ENCODE measurements at regions not wholly inside any gene's neighbourhood (a gene's known extent, or its start where the extent isn't known, plus 50 kb on each side); places are given as distances from the start of the nearest gene placed in this dataset.
A peak's percentile ranks its signal among the peaks of the same experiment; 100 is the strongest.

DNA sequence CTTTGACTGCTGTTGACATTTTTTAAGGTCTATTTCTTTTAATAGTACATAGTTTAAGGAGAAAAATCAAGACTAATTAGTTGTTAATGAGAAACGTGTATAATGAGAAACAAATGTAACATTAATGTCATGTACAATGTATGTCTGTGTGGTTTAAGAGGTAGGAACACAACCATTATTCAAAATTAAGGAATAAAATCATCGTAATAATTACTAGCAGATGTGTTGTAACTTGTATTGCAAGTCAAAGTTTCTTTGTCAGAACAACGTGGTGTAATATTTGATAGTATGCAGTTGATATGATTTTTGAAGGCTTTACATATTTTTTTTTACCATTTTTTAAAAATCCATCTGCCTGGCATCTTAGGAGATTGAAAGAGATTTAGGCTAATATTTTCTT lies 120.2 kb upstream of the ARRDC3 start:
- WGBS, 2 donors: 26 to 35% methylated on average over 3 of the region's 3 CpGs
- no peak overlapping the region for H3K4me3 ChIP-seq
- TF ChIP-seq CTCF (IDR thresholded peaks at IDR 0.05) (no peak), POLR2A (IDR thresholded peaks at IDR 0.05) (no peak)
- intact Hi-C loops (cut with DNase I): no loop called here
- no peaks in the 10 kb centered on the region for H3K27me3 ChIP-seq
- H3K4me1 ChIP-seq: no peaks in the 10 kb centered on the region
- H3K36me3 ChIP-seq: no peaks in the 10 kb centered on the region
- no peaks in the 10 kb centered on the region for H3K9me3 ChIP-seq
- no peak overlapping the region for H3K27ac ChIP-seq
- DNase-seq: no peak

GRCh38 chr5:91500758-91501157 lies 117.6 kb upstream of the ARRDC3 start:
- no peak overlapping the region for H3K4me3 ChIP-seq
- H3K4me1 ChIP-seq: no peaks in the 10 kb centered on the region
- H3K27ac ChIP-seq: no peak overlapping the region
- DNase-seq: no peak
- TF ChIP-seq CTCF (IDR thresholded peaks at IDR 0.05) (no peak), POLR2A (IDR thresholded peaks at IDR 0.05) (no peak)
- H3K27me3 ChIP-seq: no peaks in the 10 kb centered on the region
- WGBS, 2 donors: 68 to 78% methylated on average over 3 of the region's 3 CpGs
- H3K36me3 ChIP-seq: no peaks in the 10 kb centered on the region
- intact Hi-C loops (cut with DNase I): no loop called here
- H3K9me3 ChIP-seq: no peaks in the 10 kb centered on the region

DNA sequence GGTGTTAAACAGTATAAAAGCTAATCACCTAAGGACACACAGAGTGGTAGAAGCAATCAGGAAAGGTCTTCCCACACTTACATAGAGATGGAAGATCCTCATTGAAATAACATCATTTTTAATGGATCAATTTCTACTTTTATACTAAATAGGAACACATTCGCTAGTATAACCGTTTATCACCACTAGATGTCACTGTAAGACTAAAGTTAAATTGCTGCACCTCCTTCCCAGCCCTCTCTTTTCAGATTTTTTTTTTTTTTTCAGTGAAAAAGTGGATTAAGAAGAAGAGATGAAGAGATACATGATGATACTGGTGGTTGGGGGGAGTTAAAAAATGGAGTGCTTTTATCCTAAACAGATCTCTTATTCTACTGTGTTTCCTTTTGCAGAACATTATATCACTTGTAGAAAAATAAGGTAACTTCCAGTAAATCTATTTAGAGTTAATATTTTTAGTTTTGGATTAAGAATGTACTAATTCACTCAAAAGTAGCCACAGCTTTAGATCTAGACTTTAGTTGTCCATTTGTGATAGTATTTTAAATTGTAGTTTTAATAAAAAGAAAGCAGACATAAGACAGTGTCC lies 116.9 kb upstream of the ARRDC3 start:
- H3K27ac ChIP-seq: no peak overlapping the region
- H3K4me1 ChIP-seq: no peaks in the 10 kb centered on the region
- TF ChIP-seq CTCF (IDR thresholded peaks at IDR 0.05) (peak in 5 of 6 experiments; percentile 23 to 71 (median 51)), POLR2A (IDR thresholded peaks at IDR 0.05) (no peak)
- H3K9me3 ChIP-seq: no peaks in the 10 kb centered on the region
- H3K36me3 ChIP-seq: no peaks in the 10 kb centered on the region
- no peak for DNase-seq
- H3K4me3 ChIP-seq: no peak overlapping the region
- intact Hi-C loops (cut with DNase I): no loop called here
- no peaks in the 10 kb centered on the region for H3K27me3 ChIP-seq
- 0 to 2% methylated on average over 2 of the region's 2 CpGs for WGBS, 2 donors

DNA sequence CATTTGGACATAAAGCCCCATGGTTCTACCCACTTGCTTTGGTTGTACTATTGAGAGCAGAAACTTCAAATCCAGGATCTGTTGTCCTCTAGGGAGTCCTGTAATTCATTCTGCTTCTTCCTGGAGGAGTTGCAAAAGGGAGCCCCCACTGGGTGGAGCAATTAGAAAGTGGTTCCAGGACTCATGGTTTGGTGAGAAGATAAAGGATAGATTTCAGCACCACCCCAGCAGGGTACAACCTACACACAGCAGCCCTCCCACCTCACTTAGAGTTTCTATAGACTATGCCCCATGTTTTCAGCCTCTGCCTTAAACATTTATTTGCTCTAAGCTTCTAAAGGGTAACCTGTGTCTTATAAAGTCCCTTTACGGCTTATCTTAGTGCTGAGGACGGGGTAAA lies 112.6 kb upstream of the ARRDC3 start:
- Histone ChIP-seq H3K4me3 (no peak overlapping the region), H3K27me3 (no peaks in the 10 kb centered on the region), H3K36me3 (no peaks in the 10 kb centered on the region), H3K9me3 (no peaks in the 10 kb centered on the region), H3K27ac (no peak overlapping the region), H3K4me1 (no peaks in the 10 kb centered on the region)
- DNase-seq: no peak
- 51 to 78% methylated on average over 2 of the region's 2 CpGs for WGBS, 2 donors
- TF ChIP-seq POLR2A (IDR thresholded peaks at IDR 0.05) (no peak), CTCF (IDR thresholded peaks at IDR 0.05) (no peak)
- intact Hi-C loops (cut with DNase I): no loop called here

GRCh38 chr5:91494447-91494996 lies 111.4 kb upstream of the ARRDC3 start:
- no peaks in the 10 kb centered on the region for H3K9me3 ChIP-seq
- no peak for TF ChIP-seq CTCF (IDR thresholded peaks at IDR 0.05)
- TF ChIP-seq POLR2A (IDR thresholded peaks at IDR 0.05): no peak
- no peak for DNase-seq
- H3K27ac ChIP-seq: no peak overlapping the region
- H3K27me3 ChIP-seq: no peaks in the 10 kb centered on the region
- intact Hi-C loops (cut with DNase I): no loop called here
- H3K4me1 ChIP-seq: no peaks in the 10 kb centered on the region
- no peaks in the 10 kb centered on the region for H3K36me3 ChIP-seq
- 71 to 73% methylated on average over 4 of the region's 4 CpGs for WGBS, 2 donors
- no peak overlapping the region for H3K4me3 ChIP-seq
